ENCODE measurements at regions not wholly inside any gene's neighbourhood (a gene's known extent, or its start where the extent isn't known, plus 50 kb on each side); places are given as distances from the start of the nearest gene placed in this dataset.
A peak's percentile ranks its signal among the peaks of the same experiment; 100 is the strongest.

GRCh38 chr16:50977138-50977537 is 173.9 kb downstream of the SALL1 start:
- DNase-seq, result no peak
- in situ Hi-C loops (cut with HindIII; ENCODE audit: low pct_ligation_motif_present, low pct_unique_long_range_greater_than_20kb, low sequenced_read_pairs), result no loop called here

- peak; percentile 12 for DNase-seq
- in situ Hi-C loops (cut with HindIII; ENCODE audit: low pct_ligation_motif_present, low pct_unique_long_range_greater_than_20kb, low sequenced_read_pairs), result no loop called here
These were observed 176.5 kb downstream of the SALL1 start for GRCh38 chr16:50974438-50975036.

- no peak for DNase-seq
- in situ Hi-C loops (cut with HindIII; ENCODE audit: low pct_ligation_motif_present, low pct_unique_long_range_greater_than_20kb, low sequenced_read_pairs), result no loop called here
These were observed 178.2 kb downstream of the SALL1 start for GRCh38 chr16:50972876-50973275.

GRCh38 chr16:50970281-50970680 is 180.8 kb downstream of the SALL1 start:
- in situ Hi-C loops (cut with HindIII; ENCODE audit: low pct_ligation_motif_present, low pct_unique_long_range_greater_than_20kb, low sequenced_read_pairs), result no loop called here
- no peak for DNase-seq

GRCh38 chr16:50967827-50968612 is 183.1 kb downstream of the SALL1 start:
- in situ Hi-C loops (cut with HindIII; ENCODE audit: low pct_ligation_motif_present, low pct_unique_long_range_greater_than_20kb, low sequenced_read_pairs), result no loop called here
- DNase-seq, result no peak

- in situ Hi-C loops (cut with HindIII; ENCODE audit: low pct_ligation_motif_present, low pct_unique_long_range_greater_than_20kb, low sequenced_read_pairs), result no loop called here
- no peak for DNase-seq
These were observed 186.6 kb downstream of the SALL1 start for GRCh38 chr16:50964491-50964890.

- no peak for DNase-seq
- in situ Hi-C loops (cut with HindIII; ENCODE audit: low pct_ligation_motif_present, low pct_unique_long_range_greater_than_20kb, low sequenced_read_pairs), result no loop called here
These were observed 189.1 kb downstream of the SALL1 start for GRCh38 chr16:50961952-50962351.

- no peak for DNase-seq
- in situ Hi-C loops (cut with HindIII; ENCODE audit: low pct_ligation_motif_present, low pct_unique_long_range_greater_than_20kb, low sequenced_read_pairs), result no loop called here
These were observed 190.4 kb downstream of the SALL1 start for GRCh38 chr16:50960517-50961202.

- in situ Hi-C loops (cut with HindIII; ENCODE audit: low pct_ligation_motif_present, low pct_unique_long_range_greater_than_20kb, low sequenced_read_pairs), result no loop called here
- DNase-seq, result no peak
These were observed 194.0 kb downstream of the SALL1 start for GRCh38 chr16:50957056-50957455.

- no peak for DNase-seq
- in situ Hi-C loops (cut with HindIII; ENCODE audit: low pct_ligation_motif_present, low pct_unique_long_range_greater_than_20kb, low sequenced_read_pairs), result no loop called here
These were observed 194.4 kb downstream of the SALL1 start for GRCh38 chr16:50956637-50957036.

- no peak for DNase-seq
- in situ Hi-C loops (cut with HindIII; ENCODE audit: low pct_ligation_motif_present, low pct_unique_long_range_greater_than_20kb, low sequenced_read_pairs), result no loop called here
These were observed 195.8 kb downstream of the SALL1 start for GRCh38 chr16:50955311-50955710.

- DNase-seq, result no peak
- in situ Hi-C loops (cut with HindIII; ENCODE audit: low pct_ligation_motif_present, low pct_unique_long_range_greater_than_20kb, low sequenced_read_pairs), result no loop called here
These were observed 196.6 kb downstream of the SALL1 start for GRCh38 chr16:50954469-50954868.

GRCh38 chr16:50953290-50953689 is 197.8 kb downstream of the SALL1 start:
- no peak for DNase-seq
- in situ Hi-C loops (cut with HindIII; ENCODE audit: low pct_ligation_motif_present, low pct_unique_long_range_greater_than_20kb, low sequenced_read_pairs), result no loop called here

- DNase-seq, result no peak
- in situ Hi-C loops (cut with HindIII; ENCODE audit: low pct_ligation_motif_present, low pct_unique_long_range_greater_than_20kb, low sequenced_read_pairs), result no loop called here
These were observed 200.1 kb downstream of the SALL1 start for GRCh38 chr16:50950955-50951354.

GRCh38 chr16:50948268-50948930 is 202.7 kb downstream of the SALL1 start:
- no peak for DNase-seq
- in situ Hi-C loops (cut with HindIII; ENCODE audit: low pct_ligation_motif_present, low pct_unique_long_range_greater_than_20kb, low sequenced_read_pairs), result no loop called here

- DNase-seq, result no peak
- in situ Hi-C loops (cut with HindIII; ENCODE audit: low pct_ligation_motif_present, low pct_unique_long_range_greater_than_20kb, low sequenced_read_pairs), result no loop called here
These were observed 203.2 kb downstream of the SALL1 start for GRCh38 chr16:50947826-50948225.

- in situ Hi-C loops (cut with HindIII; ENCODE audit: low pct_ligation_motif_present, low pct_unique_long_range_greater_than_20kb, low sequenced_read_pairs), result no loop called here
- no peak for DNase-seq
These were observed 204.5 kb downstream of the SALL1 start for GRCh38 chr16:50946606-50947005.

- in situ Hi-C loops (cut with HindIII; ENCODE audit: low pct_ligation_motif_present, low pct_unique_long_range_greater_than_20kb, low sequenced_read_pairs), result no loop called here
- DNase-seq, result no peak
These were observed 204.2 kb downstream of the CYLD start for GRCh38 chr16:50946098-50946497.

- DNase-seq, result no peak
- in situ Hi-C loops (cut with HindIII; ENCODE audit: low pct_ligation_motif_present, low pct_unique_long_range_greater_than_20kb, low sequenced_read_pairs), result no loop called here
These were observed 203.3 kb downstream of the CYLD start for GRCh38 chr16:50945171-50945570.

Data from ACHN (cell line).